Erythroblast (primary cell): ENCODE measurements at regions not wholly inside any gene's neighbourhood (a gene's known extent, or its start where the extent isn't known, plus 50 kb on each side); places are given as distances from the start of the nearest gene placed in this dataset.
"Not testable (repeated sequence)": the region's sequence is repeated elsewhere in the genome, so short reads cannot be mapped to it uniquely, and the experiment has no call there.

Experiments used
- GATA1 ChIP-seq: IDR thresholded peaks from 2 replicates; pipeline ENCODE4 v1.6.1; 2011; ENCODE audit warnings: low read depth, mild to moderate bottlenecking, control low read depth, low read length, moderate library complexity
- POLR2A ChIP-seq: IDR thresholded peaks from 2 replicates; pipeline ENCODE4 v1.6.1; 2011; ENCODE audit warnings: mild to moderate bottlenecking, low read length

- TF ChIP-seq POLR2A, GATA1: not testable (repeated sequence)
Observed at GRCh38 chr7:37617406-37617805, 66.2 kb upstream of the GPR141 start.
